ENCODE measurements at regions not wholly inside any gene's neighbourhood (a gene's known extent, or its start where the extent isn't known, plus 50 kb on each side); places are given as distances from the start of the nearest gene placed in this dataset.
"Not testable (repeated sequence)": the region's sequence is repeated elsewhere in the genome, so short reads cannot be mapped to it uniquely, and the experiment has no call there.

- no peak for DNase-seq (ENCODE audit: low read depth)
- H3K4me3 ChIP-seq (ENCODE audit: low read depth, low read length) = no peak overlapping the region
- no peaks in the 10 kb centered on the region for H3K27me3 ChIP-seq (ENCODE audit: control insufficient read depth, insufficient read depth, low read length)
- no peak for TF ChIP-seq CTCF (IDR thresholded peaks at IDR 0.05; ENCODE audit: insufficient read depth, low read length, poor library complexity, severe bottlenecking)
- H3K36me3 ChIP-seq (ENCODE audit: control insufficient read depth, insufficient read depth, low read length) = no peaks in the 10 kb centered on the region
These were observed 131.4 kb downstream of the MED10 start for GRCh38 chr5:6246820-6247437.

DNA sequence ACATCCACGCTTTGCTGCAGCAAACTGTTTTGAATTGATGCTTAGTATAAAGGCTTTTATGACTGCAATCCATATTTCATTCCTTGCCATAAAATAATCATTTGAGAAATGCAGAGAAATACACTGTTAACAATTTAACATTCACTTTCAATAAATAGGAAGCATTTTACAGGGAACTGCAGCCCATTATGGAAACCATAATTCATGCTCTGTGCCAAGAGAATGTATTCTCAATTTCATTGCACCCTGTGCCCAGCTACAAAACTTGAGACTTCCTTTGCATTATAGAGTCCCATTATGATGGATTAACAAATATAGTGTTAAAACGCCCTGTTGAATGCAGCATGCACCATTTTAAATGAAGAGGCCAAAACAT is 134.0 kb downstream of the MED10 start:
- no peak for TF ChIP-seq CTCF (IDR thresholded peaks at IDR 0.05; ENCODE audit: insufficient read depth, low read length, poor library complexity, severe bottlenecking)
- Histone ChIP-seq H3K36me3 (ENCODE audit: control insufficient read depth, insufficient read depth, low read length) (no peaks in the 10 kb centered on the region), H3K27me3 (ENCODE audit: control insufficient read depth, insufficient read depth, low read length) (no peaks in the 10 kb centered on the region), H3K4me3 (ENCODE audit: low read depth, low read length) (no peak overlapping the region)
- DNase-seq (ENCODE audit: low read depth) = no peak

DNA sequence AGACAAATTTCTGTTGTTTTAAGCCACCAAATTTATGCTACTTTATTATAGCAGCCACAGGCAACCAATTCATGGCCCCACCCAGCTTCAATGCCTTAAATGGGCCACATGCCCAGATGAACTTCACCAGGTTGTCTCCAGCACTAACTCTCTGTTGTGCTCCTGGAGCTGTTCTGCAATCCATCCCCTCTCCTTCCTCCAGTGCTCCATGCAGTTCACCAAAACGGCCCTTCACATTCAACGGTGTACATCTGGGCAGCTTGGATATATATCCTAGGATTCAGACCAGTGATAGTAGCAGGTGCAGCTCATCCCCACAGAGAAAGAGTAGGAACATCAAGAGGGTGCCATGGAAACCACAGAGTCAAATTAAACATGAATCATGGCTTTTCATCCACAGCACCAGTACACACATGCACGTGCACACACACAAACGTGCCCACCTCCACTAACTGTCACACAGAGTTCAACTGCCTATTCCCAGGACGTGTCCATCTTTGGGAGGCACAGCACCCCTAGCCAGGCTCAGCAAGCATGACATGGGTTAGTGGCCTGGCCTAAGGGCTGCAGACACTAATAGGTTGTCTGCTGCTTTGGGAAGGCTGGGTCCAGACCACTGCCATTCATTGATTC is 134.5 kb downstream of the MED10 start:
- DNase-seq (ENCODE audit: low read depth) = no peak
- no peak for TF ChIP-seq CTCF (IDR thresholded peaks at IDR 0.05; ENCODE audit: insufficient read depth, low read length, poor library complexity, severe bottlenecking)
- H3K4me3 ChIP-seq (ENCODE audit: low read depth, low read length) = no peak overlapping the region
- H3K36me3 ChIP-seq (ENCODE audit: control insufficient read depth, insufficient read depth, low read length) = no peaks in the 10 kb centered on the region
- no peaks in the 10 kb centered on the region for H3K27me3 ChIP-seq (ENCODE audit: control insufficient read depth, insufficient read depth, low read length)

- H3K27me3 ChIP-seq (ENCODE audit: control insufficient read depth, insufficient read depth, low read length); H3K4me3 ChIP-seq (ENCODE audit: low read depth, low read length); H3K36me3 ChIP-seq (ENCODE audit: control insufficient read depth, insufficient read depth, low read length); DNase-seq (ENCODE audit: low read depth): not testable (repeated sequence)
These were observed 137.3 kb downstream of the MED10 start for GRCh38 chr5:6241056-6241455.

DNA sequence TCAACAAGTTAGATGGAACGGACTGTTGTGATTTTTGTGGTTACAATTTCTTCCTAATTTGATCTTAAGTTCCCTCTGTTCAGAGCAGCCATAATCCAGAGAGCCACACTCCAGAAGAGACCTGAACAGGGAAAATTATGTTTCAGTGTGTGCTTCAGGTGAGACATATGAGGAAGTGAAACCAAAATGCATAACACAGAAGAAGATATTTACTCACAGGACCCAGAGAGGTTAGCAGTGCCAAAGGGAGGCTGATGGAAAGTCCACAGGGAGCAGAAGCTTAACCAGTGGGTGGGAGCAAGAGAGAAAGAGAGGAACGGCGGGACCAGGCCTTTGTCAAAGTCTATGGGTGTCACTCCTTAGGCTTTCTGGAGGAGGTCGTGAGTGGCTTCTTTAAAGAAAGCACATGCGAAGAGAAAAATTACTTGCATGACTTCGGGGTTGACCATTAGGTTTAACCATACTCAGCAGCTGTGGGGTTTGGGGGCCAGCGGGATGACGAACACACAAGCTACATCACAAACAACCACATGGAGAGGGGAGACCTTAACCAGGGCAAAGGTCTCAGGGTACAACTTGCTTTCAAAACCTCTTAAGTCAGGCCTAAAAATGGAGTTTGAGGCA is 141.4 kb downstream of the MED10 start:
- Histone ChIP-seq H3K4me3 (ENCODE audit: low read depth, low read length) (no peak overlapping the region), H3K27me3 (ENCODE audit: control insufficient read depth, insufficient read depth, low read length) (no peaks in the 10 kb centered on the region), H3K36me3 (ENCODE audit: control insufficient read depth, insufficient read depth, low read length) (no peaks in the 10 kb centered on the region)
- DNase-seq (ENCODE audit: low read depth) = no peak
- no peak for TF ChIP-seq CTCF (IDR thresholded peaks at IDR 0.05; ENCODE audit: insufficient read depth, low read length, poor library complexity, severe bottlenecking)

DNA sequence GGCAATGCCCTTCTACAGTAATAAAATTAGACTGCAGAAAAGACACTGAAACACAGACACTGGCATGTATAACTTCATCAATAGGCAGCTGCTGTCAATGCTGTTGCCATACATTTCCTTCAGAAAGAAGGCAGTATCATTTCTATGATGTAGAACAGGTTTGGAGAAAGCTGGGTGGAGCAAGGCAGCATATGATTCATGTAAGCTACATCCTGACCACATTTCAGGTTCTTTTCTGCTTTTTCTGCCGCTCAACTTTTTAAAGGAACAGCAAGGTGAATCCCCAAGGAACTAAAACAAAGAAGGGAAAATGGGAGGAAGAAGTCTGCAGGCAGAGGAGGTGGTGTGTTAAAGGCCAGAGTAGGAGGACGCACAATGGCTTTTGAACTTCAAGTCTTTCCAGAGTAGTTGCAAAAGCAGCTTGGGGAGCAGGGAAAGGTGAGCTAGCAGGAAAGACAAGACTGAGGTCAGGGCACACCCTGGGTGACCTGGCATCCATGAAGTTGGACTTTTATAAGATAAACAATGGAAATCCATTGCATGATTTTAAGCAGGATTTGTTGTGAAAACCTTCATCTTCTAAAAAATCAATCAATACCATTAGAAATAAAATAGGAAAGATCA is 142.1 kb downstream of the MED10 start:
- no peak for TF ChIP-seq CTCF (IDR thresholded peaks at IDR 0.05; ENCODE audit: insufficient read depth, low read length, poor library complexity, severe bottlenecking)
- H3K27me3 ChIP-seq (ENCODE audit: control insufficient read depth, insufficient read depth, low read length) = no peaks in the 10 kb centered on the region
- no peak for DNase-seq (ENCODE audit: low read depth)
- H3K4me3 ChIP-seq (ENCODE audit: low read depth, low read length) = no peak overlapping the region
- no peaks in the 10 kb centered on the region for H3K36me3 ChIP-seq (ENCODE audit: control insufficient read depth, insufficient read depth, low read length)
